NCI-H2081 (cell line): ENCODE measurements at regions not wholly inside any gene's neighbourhood (a gene's known extent, or its start where the extent isn't known, plus 50 kb on each side); places are given as distances from the start of the nearest gene placed in this dataset.
A peak's percentile ranks its signal among the peaks of the same experiment; 100 is the strongest.
"Not testable (repeated sequence)": the region's sequence is repeated elsewhere in the genome, so short reads cannot be mapped to it uniquely, and the experiment has no call there.

Experiments used
- DNase-seq, 2 experiments: peaks; one replicate each; lab custom pipeline; 2025; lab: John Stamatoyannopoulos, UW

- DNase-seq = peak in 1 of 2 experiments; percentile 61
Measured at GRCh38 chrX:125378205-125378604, 58.5 kb downstream of the TEX13C start.

DNA sequence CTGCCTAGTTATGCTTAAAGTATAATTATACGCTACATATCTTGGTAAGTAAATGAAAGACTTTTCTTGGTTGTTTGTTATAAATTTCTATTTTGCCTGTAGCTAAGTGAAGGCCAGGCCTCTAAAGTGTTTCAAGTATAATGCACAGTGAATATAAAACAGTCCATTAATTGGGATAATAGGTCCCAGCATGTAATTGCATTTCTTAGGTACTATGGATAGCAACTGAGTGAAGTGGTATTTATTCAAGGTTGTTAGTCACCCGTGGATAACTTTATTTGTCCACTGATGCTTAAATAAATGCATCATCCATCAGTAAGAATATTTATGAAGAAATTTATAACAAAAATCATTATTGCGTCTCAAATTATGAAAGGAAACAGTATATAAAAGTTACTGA, 59.1 kb downstream of the TEX13C start:
- DNase-seq = peak; percentile 61 to 87

DNA sequence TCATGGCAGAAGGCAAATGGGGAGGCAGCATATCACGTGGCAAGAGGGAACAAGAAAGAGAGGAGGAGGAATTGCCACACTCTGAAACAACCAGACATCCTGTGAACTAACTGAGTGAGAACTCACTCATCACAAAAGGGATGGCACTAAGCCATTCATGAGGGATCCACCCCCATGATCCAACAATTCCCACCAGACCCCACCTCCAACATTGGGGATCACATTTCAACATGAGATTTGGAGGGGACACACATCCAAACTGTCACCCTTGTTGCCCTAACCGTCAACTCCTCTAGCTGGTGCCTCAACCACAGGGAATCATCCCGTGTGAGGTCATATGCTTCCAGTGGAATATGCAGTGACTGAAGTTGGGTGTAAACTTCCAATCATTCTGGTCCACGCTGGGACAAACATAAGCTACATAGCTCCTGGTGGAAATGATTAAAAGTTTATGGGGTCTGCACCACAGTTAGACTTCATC, 62.5 kb downstream of the TEX13C start:
- no peak for DNase-seq

DNA sequence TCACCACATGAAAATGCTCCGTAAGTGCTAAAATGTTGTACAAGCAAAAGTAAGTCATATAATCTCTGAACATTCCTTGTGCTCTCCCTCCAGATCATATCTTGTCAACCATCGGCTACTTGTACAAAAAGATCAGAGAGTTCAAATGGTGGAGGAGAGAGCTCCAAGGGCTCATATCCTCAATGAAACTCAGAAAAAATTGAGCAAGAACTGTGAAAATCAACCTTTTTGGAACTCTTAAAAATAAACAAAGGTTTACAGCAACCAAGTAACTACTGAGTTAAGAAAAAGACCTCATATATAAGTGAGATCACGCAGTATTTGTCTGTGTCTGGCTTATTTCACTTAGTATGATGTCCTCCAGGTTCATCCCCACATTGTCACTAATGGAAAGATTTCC, 63.2 kb downstream of the TEX13C start:
- DNase-seq = no peak

DNA sequence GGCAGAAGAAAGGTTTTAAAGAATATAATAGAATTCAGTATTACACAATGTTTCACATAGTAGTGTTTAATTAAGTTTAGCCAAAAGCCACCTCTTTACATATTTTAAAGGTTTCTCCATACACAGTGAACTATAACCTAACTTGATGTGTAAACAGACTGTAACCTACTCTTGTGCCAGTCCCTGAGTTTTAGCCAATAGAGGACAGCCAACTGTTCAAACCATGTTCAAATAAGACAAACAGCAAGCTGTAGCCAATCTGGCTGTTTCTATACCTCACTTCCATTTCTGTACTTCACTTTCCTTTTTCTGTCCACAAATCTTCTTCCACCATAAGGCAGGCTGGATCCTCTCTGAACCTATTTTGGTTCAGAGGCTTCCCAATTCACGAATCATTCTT, 65.2 kb downstream of the TEX13C start:
- DNase-seq = no peak

GRCh38 chrX:125387945-125388344, 68.3 kb downstream of the TEX13C start:
- DNase-seq = no peak

- DNase-seq = no peak
Measured at GRCh38 chrX:125394449-125394848, 74.8 kb downstream of the TEX13C start.

GRCh38 chrX:125395626-125396025, 76.0 kb downstream of the TEX13C start:
- no peak for DNase-seq

GRCh38 chrX:125398959-125399440, 79.3 kb downstream of the TEX13C start:
- no peak for DNase-seq

DNA sequence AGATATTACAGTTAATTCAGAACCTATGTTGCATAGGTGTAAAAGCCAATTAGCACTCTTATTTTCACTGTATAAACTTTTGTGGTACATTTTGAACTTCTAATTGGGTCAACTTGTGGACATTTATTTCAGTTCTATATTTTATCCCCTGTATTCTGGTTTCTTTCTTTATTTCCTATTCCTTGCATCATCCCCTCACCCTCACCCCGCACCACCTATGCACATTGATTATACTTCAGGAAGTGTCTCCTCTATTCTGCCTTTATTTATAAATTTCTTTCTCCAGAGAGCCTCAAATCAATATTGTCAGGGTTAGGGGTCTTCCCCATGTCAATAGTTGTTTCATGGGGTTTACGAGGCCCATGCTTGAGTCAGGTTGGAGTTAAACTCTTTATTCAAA, 83.1 kb downstream of the TEX13C start:
- no peak for DNase-seq

- no peak for DNase-seq
Measured at GRCh38 chrX:125404667-125405160, 85.0 kb downstream of the TEX13C start.

DNA sequence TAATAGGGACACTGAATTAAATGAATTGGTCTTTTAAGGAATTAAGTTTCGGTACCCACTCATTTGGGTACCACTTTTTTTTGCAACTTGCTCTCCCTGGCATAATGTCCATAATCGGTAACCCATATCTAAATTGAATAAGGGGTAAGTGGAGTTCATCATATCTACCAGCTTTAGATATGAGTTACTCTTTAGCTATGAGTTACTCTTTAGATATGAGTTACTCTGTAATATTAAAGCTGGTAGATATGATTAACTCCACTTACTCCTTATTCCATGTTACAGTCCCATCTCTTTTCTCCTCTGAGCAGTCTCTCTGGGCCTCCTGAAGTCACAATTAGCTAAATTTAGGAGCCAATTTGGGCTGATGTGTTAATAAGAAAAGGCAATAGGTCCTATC, 85.7 kb downstream of the TEX13C start:
- DNase-seq = no peak

DNA sequence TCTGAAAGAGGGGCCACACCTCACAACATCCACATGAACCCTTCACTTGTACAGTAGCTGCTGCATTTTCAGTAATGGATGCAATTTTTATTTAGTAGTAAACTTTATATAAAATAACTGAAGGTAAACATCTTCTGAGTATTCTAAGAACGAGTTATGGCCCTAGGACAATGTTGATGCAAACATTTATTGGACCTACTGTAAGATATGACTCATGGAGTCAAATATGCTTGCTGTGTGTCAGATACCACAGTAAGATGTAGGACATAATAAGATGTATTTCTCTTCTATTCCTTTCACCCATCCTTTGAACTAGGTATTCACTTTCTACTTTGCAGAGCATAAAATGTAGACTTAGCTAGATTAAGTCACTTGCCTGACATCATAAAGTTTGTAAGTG, 87.6 kb downstream of the TEX13C start:
- DNase-seq = no peak

DNA sequence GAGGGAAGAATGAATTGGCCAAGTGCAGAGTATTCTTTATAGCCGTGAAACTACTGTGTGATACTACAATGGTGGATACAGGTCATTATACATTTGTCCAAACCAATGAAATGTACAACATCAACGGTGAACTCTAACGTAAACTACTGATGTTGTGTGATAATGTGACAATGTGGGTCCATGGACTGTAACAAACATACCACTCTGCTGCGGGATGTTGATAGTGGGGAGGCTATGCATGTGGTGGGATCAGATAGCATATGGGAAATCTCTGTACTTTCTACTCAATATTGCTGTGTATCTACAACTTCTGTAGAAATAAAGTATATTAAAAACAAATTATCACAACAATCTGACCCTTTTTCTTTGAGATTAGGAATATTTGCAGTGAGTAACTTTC, 101.1 kb downstream of the TEX13C start:
- no peak for DNase-seq

GRCh38 chrX:125422986-125423385, 103.3 kb downstream of the TEX13C start:
- no peak for DNase-seq

DNA sequence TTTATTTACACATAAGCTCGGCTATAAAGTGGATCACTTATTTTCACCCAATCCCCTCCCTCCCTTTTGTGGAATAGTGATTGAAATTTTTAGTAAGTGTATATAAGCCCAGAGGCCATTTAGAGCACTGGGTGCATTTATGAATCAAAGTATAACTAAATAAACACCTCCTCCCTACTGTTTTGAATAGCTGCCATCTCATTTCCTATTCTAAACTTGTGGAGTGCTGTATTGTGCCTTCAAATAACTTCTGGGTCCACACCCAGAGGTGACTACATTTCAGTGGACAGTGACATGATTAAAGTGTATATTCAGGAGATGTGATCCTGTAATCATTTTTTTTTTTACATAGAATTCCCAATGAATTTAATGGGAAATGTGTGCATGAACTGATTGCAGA, 104.9 kb downstream of the TEX13C start:
- DNase-seq = peak in 1 of 2 experiments; percentile 4

- DNase-seq = peak in 1 of 2 experiments; percentile 4
Measured at GRCh38 chrX:125436855-125437254, 117.2 kb downstream of the TEX13C start.

DNA sequence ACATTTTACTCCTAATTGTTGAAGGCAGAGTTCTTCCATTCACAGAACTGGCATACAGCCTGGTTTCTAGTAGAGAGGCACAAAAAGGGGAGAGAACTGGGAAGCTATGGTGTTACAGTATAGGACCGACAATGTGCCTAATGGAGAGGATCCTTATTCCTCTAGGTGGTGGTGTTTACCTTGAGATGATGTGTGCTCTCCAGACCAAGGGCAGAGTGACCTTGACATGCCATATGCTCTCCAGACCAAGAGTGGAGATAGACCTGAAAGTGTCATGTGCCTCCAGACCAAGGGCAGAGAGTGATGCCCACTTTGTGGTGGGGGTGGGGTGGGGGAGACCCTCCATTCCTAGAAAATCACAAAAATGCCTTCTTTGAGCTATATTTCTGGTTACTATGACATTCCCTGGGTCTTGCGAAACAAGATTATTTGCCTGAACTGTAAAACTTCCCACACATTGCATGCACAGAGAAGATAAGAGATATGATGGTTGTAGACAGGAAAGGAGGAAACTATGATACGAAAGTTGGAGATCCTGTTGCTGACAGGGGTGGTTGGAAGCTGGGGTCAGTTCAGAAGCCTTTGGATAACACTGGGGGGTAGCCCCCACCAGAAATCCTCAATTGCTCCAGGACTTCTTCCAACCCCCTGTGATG, 119.7 kb downstream of the TEX13C start:
- no peak for DNase-seq

DNA sequence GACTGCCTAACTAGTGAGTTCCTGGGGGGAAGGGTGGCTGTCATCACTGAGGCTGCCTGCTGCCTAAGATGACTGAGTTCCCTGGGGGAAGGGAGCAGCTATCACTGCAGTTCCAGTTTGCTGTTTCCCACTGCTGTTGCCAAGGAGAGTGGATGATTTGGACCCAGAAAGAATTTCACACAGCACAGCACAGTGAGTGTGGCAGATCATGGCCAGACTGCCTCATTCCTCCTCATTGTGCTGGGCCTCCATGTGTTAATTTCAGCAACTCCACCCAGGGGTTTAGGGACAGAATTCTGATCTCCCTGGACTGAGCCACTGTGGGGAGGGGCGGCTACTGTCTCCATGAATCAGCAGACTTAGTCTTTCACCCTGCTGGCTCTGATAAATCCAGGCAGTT, 125.0 kb downstream of the TEX13C start:
- no peak for DNase-seq

GRCh38 chrX:125475482-125475881, 155.8 kb downstream of the TEX13C start:
- DNase-seq = no peak

DNA sequence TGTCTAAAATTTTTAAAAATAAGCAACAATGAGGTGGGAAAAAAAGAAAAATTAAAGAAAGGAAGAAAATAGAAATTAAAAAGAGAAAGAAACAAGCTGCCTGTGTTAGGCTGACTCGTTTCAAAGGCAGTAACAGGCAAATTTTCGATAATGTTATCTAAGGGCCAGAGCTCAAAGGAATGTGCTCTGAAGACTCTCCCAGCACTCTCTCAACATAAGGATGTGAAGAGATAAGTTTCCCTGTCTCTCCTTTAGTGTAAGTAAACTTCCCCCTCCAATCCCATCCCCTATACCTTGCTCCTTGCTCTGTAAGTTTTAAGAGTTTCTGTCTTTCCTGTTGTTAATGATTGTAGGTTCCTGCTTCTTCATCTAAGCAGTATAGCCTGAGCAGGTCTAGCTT, 172.8 kb downstream of the TEX13C start:
- no peak for DNase-seq

DNA sequence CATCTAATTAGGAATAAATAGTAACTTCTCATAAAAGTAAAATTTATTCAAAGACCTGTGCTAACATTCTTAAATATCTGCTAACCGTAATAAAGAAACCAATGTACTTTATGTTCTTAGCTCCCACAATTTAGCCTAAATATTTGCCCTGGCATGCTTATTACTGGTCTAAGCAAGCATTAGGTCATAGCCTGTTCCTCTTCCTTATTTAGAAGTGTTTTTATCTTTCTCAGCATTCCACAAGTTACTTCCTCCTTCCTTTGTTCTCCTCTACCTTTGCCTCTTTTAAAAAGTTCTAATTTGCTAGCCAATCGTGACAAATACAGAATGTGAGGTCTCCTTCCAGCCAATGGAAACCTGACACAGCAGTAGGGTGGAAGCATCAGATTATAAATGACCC, 173.3 kb downstream of the TEX13C start:
- DNase-seq = not testable (repeated sequence)

- no peak for DNase-seq
Measured at GRCh38 chrX:125497667-125498066, 178.0 kb downstream of the TEX13C start.

GRCh38 chrX:125503769-125504168, 184.1 kb downstream of the TEX13C start:
- DNase-seq = no peak
